Inflammatory macrophage treated with lipopolysaccharide for 1 hour (primary cell): ENCODE measurements at regions not wholly inside any gene's neighbourhood (a gene's known extent, or its start where the extent isn't known, plus 50 kb on each side); places are given as distances from the start of the nearest gene placed in this dataset.
"Not testable (repeated sequence)": the region's sequence is repeated elsewhere in the genome, so short reads cannot be mapped to it uniquely, and the experiment has no call there.

ENCODE experiments used
- DNase-seq, 2 donors: peaks; one replicate each; pipeline ENCODE4 v3.0.0-alpha.2; 2020 to 2022

DNA sequence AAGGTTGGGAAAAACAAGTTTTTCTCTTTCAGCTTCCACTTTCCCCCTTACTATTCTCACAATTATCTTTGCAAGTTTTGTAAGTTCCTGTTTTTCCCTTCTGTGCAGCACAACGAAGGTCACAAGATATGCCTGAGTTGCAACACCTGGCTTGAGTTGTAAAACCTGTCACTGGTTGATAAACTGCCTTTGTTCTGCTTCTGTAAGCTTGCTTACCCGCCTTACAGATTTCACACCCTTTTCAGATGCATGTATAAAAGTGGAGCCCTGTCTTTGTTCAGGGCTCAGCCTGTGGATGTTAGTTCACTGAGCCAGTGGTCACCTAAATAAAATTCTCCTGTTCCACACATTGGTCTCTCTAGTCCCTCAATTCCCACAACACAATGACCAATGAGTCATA is 318.9 kb downstream of the UBE2NL start:
- DNase-seq, result not testable (repeated sequence)

GRCh38 chrX:144208360-144209024 is 324.6 kb downstream of the UBE2NL start:
- not testable (repeated sequence) for DNase-seq

GRCh38 chrX:144214651-144215050 is 330.8 kb downstream of the UBE2NL start:
- no peak for DNase-seq

GRCh38 chrX:144219035-144219434 is 335.2 kb downstream of the UBE2NL start:
- DNase-seq, result no peak

DNA sequence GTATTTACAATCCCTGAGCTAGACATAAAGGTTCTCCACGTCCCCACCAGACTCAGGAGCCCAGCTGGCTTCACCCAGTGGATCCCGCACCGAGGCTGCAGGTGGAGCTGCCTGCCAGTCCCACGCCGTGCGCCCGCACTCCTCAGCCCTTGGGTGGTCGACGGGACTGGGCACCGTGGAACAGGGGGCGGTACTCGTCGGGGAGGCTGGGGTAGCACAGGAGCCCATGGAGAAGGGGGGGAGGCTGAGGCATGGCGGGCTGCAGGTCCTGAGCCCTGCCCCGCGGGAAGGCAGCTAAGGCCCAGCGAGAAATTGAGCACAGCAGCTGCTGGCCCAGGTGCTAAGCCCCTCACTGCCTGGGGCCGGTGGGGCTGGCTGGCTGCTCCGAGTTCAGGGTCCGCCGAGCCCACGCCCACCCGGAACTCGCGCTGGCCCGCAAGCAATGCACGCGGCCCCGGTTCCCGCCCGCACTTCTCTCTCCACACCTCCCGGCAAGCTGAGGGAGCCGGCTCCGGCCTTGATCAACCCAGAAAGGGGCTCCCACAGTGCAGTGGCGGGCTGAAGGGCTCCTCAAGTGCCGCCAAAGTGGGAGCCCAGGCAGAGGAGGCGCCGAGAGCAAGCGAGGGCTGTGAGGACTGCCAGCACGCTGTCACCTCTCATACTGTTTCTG is 347.4 kb downstream of the UBE2NL start:
- DNase-seq, result not testable (repeated sequence)

GRCh38 chrX:144253356-144253755 is 369.5 kb downstream of the UBE2NL start:
- no peak for DNase-seq

DNA sequence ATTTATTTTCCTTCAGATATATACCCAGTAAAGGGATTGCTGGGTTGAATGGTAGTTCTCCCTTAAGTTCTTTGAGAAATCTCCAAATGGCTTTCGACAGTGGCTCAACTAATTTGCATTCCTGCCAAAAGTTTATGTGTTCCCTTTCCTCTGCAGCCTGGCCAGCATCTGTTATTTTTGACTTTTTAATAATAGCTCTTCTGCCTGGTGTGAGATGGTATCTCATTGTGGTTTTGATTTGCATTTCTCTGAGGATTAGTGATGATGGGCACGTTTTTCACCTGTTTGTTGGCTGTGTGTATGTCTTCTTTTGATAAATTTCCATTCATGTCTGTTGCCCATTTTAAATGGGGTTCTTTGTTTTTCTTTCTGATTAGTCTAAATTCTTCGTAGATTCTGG is 375.2 kb downstream of the UBE2NL start:
- DNase-seq, result no peak

- DNase-seq, result no peak
These were observed 381.8 kb downstream of the UBE2NL start for GRCh38 chrX:144265641-144266040.

DNA sequence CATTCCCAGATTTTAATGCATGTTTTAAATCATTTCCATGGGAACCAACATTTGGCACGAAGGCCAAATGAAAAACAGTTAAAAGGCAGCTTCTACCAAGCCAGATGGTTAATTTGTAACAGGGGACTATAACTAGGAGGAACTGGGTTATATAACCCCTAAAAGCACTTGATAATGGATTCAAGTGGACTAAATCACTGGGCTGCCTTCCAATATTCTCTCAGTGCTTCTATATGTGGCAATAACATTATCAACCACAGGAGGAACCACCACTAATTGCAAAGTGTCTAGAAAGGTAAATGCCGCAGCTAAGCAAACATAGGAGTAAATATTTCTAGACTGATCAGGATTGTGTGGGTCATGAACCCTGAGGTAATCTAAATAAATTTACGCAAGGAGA is 391.5 kb downstream of the UBE2NL start:
- no peak for DNase-seq

DNA sequence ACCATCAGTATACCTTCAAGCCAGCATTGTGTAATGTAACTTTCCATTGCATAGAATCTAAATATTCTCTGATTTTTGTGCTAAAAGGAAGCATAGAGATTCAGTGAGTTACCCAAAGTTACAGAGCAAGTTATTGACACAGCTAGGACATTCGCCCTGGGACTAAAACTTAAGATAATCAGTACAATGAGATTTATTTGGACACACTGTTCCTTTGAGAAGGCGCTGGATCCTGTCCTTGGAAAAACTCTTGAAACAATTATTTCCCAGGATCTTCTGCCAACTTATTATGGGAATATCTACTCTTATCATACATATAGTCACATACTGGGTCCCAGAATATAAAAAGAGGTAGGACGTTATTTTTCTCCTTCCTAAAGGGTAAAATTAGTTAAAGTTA is 392.0 kb downstream of the UBE2NL start:
- DNase-seq, result no peak

- DNase-seq, result no peak
These were observed 409.4 kb downstream of the UBE2NL start for GRCh38 chrX:144293229-144293628.

DNA sequence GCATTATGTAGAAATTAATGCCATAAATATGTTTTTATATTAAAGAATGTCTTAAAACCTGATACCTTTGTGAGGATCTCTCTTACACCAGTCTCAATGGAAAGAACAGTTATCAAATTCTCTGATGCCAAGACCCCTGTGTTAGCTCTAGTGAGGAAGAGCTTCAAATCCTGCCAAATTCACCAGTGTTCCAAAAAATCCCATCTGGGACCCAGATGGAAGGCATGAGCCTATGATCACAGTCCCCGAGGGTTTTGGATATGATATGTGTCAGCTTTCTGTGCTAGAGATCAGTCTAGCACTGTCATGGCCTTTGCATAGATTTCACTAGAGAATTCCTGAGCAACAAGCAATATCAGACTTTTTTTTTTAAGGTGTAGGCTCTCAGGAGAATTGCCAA is 412.1 kb downstream of the UBE2NL start:
- no peak for DNase-seq

DNA sequence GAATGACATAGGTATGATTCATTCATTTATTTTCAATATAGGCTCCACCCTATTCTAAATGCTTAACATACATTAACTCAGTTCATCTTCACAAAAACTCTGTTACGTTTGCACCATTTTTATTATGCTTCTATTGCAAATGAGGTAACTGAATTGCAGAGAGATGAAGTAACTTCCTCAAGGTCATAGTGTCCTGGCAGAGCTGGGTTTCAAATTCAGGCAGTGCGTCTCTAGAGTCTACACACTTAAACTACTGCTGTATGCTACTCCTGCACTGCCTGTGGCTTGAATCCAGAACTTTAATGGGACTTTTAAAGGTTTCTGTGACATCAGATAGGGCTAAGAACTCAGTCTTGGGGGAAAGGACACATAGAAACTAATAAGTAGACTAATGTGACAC is 413.4 kb downstream of the UBE2NL start:
- no peak for DNase-seq

- no peak for DNase-seq
These were observed 443.6 kb downstream of the UBE2NL start for GRCh38 chrX:144327495-144327894.

- no peak for DNase-seq
These were observed 449.6 kb downstream of the UBE2NL start for GRCh38 chrX:144333429-144333828.

GRCh38 chrX:144334577-144334976 is 450.7 kb downstream of the UBE2NL start:
- DNase-seq, result no peak

DNA sequence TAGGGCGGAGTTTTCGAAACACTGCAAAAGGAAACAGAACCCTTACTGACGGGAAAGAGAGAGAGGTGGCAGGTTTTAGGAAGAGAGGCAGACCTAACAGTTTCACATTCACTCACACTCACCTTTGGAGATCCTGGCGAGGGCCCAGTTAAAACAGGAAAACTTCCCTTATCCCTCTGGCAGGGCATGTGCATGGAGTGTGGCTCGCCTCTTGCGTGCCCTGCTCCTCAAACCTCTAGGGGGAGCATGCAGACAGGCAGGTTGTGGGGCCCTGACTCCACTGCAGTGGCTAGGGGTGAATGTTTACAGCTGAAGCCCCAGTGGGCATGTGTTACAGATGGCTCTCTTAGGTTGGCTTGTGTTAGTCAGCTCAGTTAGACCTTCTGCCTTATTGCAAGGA is 451.5 kb downstream of the UBE2NL start:
- DNase-seq, result no peak

GRCh38 chrX:144379156-144379555 is 495.3 kb downstream of the UBE2NL start:
- no peak for DNase-seq

DNA sequence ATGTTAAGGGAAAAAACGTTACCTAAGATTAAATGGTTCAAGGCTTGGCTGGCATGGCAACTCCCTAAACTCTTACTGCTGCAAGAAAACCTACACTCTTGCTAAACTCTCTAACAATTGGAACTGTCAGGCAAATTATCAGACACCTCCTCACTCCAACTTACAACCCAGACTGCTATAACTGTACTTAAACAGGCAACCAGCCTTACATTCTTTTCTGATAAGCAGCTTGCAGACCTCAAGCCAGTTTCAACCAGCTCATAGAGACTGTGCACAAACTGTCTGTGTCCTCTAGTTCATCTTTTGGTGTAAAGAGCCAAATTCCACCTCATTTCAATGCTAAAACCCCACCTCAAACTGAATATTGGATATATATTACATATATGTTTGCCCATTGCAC is 504.9 kb downstream of the UBE2NL start:
- DNase-seq, result no peak
